Activated CD4-positive, CD25-positive, alpha-beta regulatory T cell (primary cell): ENCODE measurements at regions not wholly inside any gene's neighbourhood (a gene's known extent, or its start where the extent isn't known, plus 50 kb on each side); places are given as distances from the start of the nearest gene placed in this dataset.

Experiments
- DNase-seq, 4 experiments: peaks; one replicate each; lab custom pipeline; 2025; lab: John Stamatoyannopoulos, UW

DNA sequence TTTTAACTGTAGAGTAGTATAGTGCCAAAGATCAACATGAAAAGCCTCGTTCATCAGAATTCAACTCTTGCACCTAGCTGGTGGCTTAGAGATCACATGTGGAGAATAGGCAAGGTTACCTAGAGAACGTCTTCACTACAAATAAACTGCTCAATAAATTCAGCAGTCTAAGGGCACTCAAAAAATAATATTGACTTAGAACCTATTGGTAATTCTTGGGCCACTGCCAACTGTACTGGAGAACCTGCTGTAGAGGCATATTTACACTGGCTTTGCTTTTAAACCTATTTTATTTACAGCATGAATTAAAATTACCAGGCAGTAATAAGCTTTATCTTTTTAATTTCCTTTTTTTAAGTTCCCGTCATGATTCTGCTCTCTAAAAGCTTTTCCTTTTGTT, 343.7 kb downstream of the PDHA2 start:
- no peak for DNase-seq

GRCh38 chr4:96186593-96186992, 346.7 kb downstream of the PDHA2 start:
- DNase-seq = no peak

- no peak for DNase-seq
Observed at GRCh38 chr4:96189761-96190160, 349.9 kb downstream of the PDHA2 start.

- DNase-seq = no peak
Observed at GRCh38 chr4:96193061-96193460, 353.2 kb downstream of the PDHA2 start.

DNA sequence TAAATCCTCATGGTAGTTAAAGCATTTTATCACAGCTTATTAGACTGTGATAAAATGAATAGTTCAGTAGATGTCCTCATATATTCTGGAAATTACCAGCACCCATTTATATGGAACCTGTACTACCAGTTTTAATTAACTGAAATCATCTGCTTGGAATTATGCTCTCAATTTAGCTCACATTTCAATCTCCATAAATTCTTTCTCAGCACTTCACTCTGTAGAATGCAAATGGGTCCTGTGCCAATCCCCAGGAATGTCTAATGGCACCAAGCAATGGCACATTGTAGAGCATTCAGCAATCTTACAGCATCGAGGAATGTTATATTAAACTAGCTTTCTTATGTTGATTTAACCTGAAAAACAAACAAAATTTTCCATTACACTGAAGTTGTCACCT, 355.1 kb downstream of the PDHA2 start:
- DNase-seq = no peak

GRCh38 chr4:96205143-96205936, 365.4 kb downstream of the PDHA2 start:
- no peak for DNase-seq

DNA sequence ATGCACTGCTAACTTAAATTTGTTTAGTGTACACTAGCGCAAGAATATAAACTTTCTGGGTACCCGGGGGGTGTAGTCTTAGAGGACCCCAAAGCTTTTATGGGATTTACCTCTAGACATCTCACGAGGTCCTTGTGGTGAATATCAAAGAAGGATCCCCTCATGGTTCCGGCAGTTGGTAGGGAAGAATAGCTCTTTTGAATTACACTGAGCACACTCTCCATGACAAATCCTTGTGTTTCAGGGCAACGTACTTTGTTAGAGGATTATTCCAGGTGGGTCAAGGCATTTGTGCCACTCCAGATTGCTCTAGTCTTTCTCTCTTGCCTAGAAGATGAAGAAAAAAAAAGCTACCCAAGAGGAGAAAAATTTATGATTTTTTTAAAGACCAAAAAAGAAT, 387.6 kb downstream of the PDHA2 start:
- DNase-seq = no peak

GRCh38 chr4:96228463-96228862, 388.6 kb downstream of the PDHA2 start:
- DNase-seq = no peak

DNA sequence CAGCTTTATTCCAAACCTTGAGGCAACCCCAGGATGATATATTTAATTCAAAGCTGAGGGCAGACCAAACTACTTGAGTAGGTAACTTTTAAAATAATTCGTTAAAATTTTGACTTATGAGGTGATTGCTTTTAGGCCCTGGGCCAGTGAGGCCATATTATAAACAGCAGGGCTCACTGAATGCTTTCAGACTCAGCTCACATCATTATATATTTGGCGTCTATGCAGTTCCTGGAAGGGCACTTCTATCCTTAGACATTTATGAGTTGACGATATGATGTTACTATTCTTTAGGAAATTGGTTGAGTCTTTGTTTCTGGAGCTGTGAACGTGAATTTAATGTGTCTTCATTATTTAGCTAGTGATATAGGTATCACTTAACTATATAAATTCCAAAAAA, 400.1 kb downstream of the PDHA2 start:
- DNase-seq = no peak

GRCh38 chr4:96241819-96242218, 401.9 kb downstream of the PDHA2 start:
- no peak for DNase-seq

DNA sequence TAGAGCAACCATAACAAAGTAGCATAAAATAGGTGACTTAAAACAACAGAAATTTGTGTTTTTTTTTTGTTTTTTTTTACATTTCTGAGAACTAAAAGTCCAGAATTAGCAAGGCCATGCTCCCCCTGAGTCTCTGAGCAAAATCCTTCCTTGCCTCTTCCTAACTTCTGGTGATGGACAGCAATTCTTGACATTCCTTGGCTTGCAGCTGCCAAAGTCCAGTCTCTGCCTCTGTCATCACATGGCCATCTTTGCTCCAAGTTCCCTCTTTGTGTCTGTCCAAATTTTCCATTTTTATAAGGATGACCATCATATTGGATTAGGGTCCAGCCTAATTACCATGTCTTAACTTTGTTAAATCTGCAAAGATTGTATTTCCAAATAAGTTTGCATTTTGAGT, 407.2 kb downstream of the PDHA2 start:
- DNase-seq = no peak

DNA sequence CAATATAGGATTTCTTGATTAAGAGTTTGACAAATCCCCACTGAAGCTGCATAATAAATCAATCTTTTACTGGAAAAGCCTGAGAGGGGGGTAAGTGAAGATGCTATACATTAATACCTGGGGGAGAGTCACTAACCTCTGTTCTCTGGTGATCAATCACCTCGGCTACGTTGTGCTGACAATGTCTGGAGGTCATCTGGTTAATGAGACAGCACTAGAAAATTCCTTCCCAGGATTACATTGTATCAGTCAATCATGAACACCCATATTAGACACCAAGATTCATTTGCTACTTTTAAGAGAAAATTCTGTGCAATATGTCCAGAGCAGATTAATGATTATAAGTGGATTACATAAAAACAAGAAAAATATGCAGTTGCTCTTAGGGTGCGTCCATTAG, 408.3 kb downstream of the PDHA2 start:
- no peak for DNase-seq

- DNase-seq = no peak
Observed at GRCh38 chr4:96260064-96260682, 420.3 kb downstream of the PDHA2 start.

- no peak for DNase-seq
Observed at GRCh38 chr4:96262057-96262456, 422.2 kb downstream of the PDHA2 start.

- DNase-seq = no peak
Observed at GRCh38 chr4:96263291-96263690, 423.4 kb downstream of the PDHA2 start.

DNA sequence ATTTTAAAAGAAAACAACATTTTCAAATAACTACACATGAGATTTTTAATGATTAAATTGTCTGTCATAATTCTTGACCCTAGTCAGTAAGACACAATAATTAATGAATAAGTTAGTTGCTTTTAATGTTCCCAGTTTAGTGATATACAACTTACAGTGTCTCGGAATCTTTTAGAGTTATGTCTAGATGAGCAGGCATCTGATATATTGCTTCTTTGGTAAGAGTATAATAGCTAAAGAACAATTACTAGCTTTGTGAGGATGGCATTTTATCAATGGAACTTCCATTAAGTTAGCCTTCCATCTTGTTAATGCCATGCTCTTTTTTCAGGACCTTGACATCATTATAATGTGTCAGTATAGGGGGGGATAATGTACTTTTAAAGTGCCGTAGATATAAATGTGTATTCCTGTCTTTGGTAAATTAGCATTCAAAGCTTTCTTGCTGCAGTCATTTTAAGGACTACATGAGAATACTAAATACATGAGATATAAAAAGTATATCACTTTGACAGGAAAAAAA, 425.1 kb downstream of the PDHA2 start:
- no peak for DNase-seq

DNA sequence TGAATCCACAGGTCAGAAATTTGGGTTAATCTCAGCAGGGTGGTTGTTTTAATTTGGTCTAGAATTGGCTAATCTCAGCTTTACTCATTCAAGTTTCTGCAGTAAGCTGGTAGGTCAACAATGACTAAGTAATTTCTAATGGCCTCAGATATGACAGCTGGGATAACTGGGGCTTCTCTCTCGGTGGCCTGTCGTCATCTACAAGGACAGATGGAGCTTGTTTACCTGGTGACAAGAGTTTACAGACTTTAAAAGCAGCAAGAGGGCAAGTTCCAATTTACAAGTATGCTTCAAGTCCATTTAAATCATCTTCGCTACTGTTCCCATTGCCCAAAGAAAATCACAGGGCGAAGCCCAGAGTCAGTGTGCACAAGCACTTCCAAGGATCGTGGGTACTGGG, 453.9 kb downstream of the PDHA2 start:
- no peak for DNase-seq

DNA sequence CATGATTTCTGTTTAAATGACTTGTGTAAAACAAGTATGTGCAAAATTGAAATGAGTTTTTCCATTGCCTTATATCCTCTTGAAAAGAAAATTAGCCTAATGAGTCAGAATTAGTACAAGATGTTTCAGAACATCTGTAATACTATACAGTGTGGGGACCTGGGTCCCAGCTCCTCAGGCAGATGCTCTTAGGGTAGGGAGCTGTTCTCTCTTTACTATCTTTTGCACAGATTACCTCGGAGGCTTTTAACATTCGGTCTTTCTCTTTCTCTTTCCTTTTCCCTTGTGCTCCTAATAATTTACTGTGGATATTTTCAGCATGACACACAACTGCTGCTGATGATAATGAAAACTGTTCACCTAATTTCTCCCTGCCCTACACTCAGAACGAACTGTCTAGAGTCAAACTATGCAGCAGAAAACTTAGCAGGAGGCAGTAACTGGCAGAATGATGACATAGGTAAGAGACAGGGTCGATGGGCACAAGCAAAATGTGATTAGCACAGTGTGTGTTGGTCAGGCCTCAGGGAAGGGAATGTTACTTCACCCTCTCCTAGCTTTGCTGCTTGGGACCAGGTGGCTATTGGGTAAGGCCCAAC, 455.3 kb downstream of the PDHA2 start:
- no peak for DNase-seq

DNA sequence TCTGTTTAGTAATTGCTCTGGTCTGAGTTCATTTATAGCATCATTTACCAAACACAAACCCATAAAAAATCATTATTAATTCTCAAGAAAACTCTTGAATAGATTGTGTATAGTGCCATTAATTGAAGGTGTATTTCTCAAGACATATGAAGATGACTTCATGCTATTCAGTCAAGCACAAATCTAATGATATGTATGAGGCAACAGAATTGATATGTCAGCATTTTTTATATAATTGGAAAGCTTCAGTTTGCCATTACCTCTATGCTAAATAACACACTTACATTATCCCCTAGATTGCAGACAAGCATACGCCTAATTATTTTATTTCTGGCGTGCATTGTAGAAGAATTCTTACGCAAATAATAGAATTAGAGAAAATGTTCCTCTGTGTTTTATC, 461.8 kb downstream of the PDHA2 start:
- DNase-seq = no peak

DNA sequence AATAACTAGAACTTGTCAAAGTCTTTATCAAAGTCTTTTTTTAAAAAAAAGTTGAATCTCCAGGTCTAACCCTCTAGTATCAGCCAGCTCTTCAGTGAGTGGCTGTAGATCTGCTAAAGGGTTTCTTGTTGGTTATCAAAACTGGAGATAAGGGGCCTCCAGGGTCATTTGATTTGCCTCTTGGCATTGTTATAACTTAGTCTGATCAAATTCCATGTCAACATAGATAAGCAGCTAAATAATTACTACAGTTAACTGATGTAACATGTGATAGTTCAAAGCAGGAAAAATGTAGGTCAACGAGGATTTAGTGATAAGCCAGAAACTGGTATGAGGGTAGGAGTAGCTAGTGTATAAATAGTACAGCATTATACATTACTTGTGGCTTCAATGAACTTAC, 465.1 kb downstream of the PDHA2 start:
- DNase-seq = no peak

- no peak for DNase-seq
Observed at GRCh38 chr4:96312046-96312685, 472.3 kb downstream of the PDHA2 start.

GRCh38 chr4:96315815-96316214, 475.9 kb downstream of the PDHA2 start:
- no peak for DNase-seq

- DNase-seq = no peak
Observed at GRCh38 chr4:96316776-96317175, 476.9 kb downstream of the PDHA2 start.
